ENCODE measurements at regions not wholly inside any gene's neighbourhood (a gene's known extent, or its start where the extent isn't known, plus 50 kb on each side); places are given as distances from the start of the nearest gene placed in this dataset.
"Not testable (repeated sequence)": the region's sequence is repeated elsewhere in the genome, so short reads cannot be mapped to it uniquely, and the experiment has no call there.

DNA sequence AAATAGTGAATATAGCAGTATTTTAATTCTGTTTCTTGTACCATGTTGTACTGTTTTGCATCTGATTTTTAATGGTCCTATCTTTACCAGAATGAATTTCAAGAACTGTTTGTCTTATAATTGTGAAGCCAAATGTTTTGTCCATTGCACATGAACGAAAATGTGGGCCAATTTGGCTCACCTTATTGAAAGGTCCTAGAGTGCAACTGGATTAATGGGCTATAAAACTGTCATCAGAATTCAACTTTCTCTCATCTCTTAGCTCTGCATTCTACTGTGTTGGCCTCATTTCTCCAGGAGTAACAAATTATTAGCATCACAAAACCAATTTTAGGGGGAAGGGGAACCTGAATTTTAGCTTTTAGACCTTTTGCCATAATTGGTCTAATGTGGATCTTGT lies 179.4 kb upstream of the NUDT12 start:
- DNase-seq (no peak), ATAC-seq (no peak)
- Histone ChIP-seq H3K4me3 (no peak overlapping the region), H3K36me3 (no peaks in the 10 kb centered on the region), H3K27me3 (no peaks in the 10 kb centered on the region), H3K4me1 (no peaks in the 10 kb centered on the region), H3K9me3 (no peaks in the 10 kb centered on the region), H3K27ac (no peak overlapping the region)
- 10% methylated on average over 1 of the region's 1 CpG for WGBS (ENCODE audit: insufficient coverage, low coverage, low lambda C conversion rate, missing lambda C conversion rate)
- no peak for TF ChIP-seq POLR2A (IDR thresholded peaks at IDR 0.05)
- TF ChIP-seq CTCF (IDR thresholded peaks at IDR 0.05), result no peak
- intact Hi-C loops (cut with DNase I), result no loop called here

- H3K9me3 ChIP-seq; H3K36me3 ChIP-seq; DNase-seq; H3K27me3 ChIP-seq; ATAC-seq; H3K4me1 ChIP-seq; H3K4me3 ChIP-seq; H3K27ac ChIP-seq; intact Hi-C loops (cut with DNase I): not testable (repeated sequence)
- WGBS (ENCODE audit: insufficient coverage, low coverage, low lambda C conversion rate, missing lambda C conversion rate), result 77% methylated on average over 8 of the region's 8 CpGs
These were observed 173.8 kb upstream of the NUDT12 start for GRCh38 chr5:103736343-103736742.

DNA sequence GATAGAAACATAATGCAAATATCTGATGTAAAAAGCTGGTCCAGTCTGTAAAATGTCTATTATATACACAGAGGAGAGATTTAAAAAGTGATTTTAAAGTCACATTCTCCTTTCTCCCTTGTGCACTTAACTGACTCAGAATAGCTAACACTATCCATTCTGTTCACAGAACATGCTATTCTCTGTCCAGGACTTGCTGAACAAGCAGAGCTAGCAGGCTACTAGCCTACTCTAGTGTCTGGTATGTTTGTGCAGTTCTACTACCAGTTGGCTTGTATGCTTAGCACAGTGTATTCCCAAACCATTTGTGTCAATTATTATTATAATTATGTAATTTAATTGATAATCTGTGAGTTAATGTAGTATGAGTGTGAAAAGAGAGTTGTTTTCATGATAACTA lies 161.7 kb upstream of the NUDT12 start:
- Histone ChIP-seq H3K36me3 (no peaks in the 10 kb centered on the region), H3K4me1 (no peaks in the 10 kb centered on the region), H3K27ac (no peak overlapping the region), H3K4me3 (no peak overlapping the region), H3K27me3 (no peaks in the 10 kb centered on the region), H3K9me3 (no peaks in the 10 kb centered on the region)
- intact Hi-C loops (cut with DNase I), result no loop called here
- ATAC-seq (no peak), DNase-seq (no peak)
- TF ChIP-seq POLR2A (IDR thresholded peaks at IDR 0.05) (no peak), CTCF (IDR thresholded peaks at IDR 0.05) (no peak)

GRCh38 chr5:103721183-103721582 lies 158.6 kb upstream of the NUDT12 start:
- H3K9me3 ChIP-seq, result no peaks in the 10 kb centered on the region
- DNase-seq (no peak), ATAC-seq (no peak)
- no peaks in the 10 kb centered on the region for H3K27me3 ChIP-seq
- 43% methylated on average over 2 of the region's 3 CpGs for WGBS (ENCODE audit: insufficient coverage, low coverage, low lambda C conversion rate, missing lambda C conversion rate)
- intact Hi-C loops (cut with DNase I), result no loop called here
- H3K4me3 ChIP-seq, result no peak overlapping the region
- H3K36me3 ChIP-seq, result no peaks in the 10 kb centered on the region
- no peak overlapping the region for H3K27ac ChIP-seq
- TF ChIP-seq POLR2A (IDR thresholded peaks at IDR 0.05) (no peak), CTCF (IDR thresholded peaks at IDR 0.05) (no peak)
- no peaks in the 10 kb centered on the region for H3K4me1 ChIP-seq

DNA sequence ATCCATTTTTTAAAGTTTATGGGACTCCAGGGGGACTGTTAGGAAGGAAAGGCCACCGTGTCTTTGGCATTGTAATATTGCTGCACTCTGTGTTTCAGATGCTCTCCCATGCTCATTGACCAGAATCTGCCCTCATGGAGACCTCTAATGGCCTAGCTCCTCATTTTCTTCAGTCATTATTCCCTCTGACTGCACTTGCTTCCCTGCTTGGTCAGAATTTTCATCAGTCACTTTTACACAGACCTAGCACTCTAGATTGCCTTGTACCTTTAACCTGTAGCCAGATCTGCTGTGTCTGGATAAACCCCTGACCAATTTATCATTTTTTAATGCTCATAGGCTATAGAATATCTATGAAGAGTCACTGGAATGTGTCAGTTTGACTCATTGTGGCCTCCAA lies 155.5 kb upstream of the NUDT12 start:
- intact Hi-C loops (cut with DNase I), result no loop called here
- WGBS (ENCODE audit: insufficient coverage, low coverage, low lambda C conversion rate, missing lambda C conversion rate), result 53% methylated on average over 1 of the region's 1 CpG
- H3K27ac ChIP-seq, result no peak overlapping the region
- TF ChIP-seq CTCF (IDR thresholded peaks at IDR 0.05) (no peak), POLR2A (IDR thresholded peaks at IDR 0.05) (no peak)
- ATAC-seq (no peak), DNase-seq (no peak)
- no peaks in the 10 kb centered on the region for H3K9me3 ChIP-seq
- no peaks in the 10 kb centered on the region for H3K36me3 ChIP-seq
- H3K4me1 ChIP-seq, result no peaks in the 10 kb centered on the region
- no peaks in the 10 kb centered on the region for H3K27me3 ChIP-seq
- no peak overlapping the region for H3K4me3 ChIP-seq

Data from right lobe of liver (tissue), 6 donors.